NB4 (cell line): ENCODE measurements at regions not wholly inside any gene's neighbourhood (a gene's known extent, or its start where the extent isn't known, plus 50 kb on each side); places are given as distances from the start of the nearest gene placed in this dataset.

Experiments used
- MYC ChIP-seq: IDR thresholded peaks from 2 replicates; pipeline ENCODE4 v1.6.1; 2011; ENCODE audit warnings: low read depth, low read length
- POLR2A ChIP-seq: IDR thresholded peaks from 2 replicates; pipeline ENCODE4 v1.6.1; 2011; ENCODE audit warnings: mild to moderate bottlenecking; ENCODE audit not compliant: insufficient read length; ENCODE audit errors: extremely low read depth
- TF ChIP-seq, protein P1 (sequence below): IDR thresholded peaks from one replicate; pipeline ENCODE4 v1.5.1; 2012; ENCODE audit warnings: low read depth, low read length

DNA sequence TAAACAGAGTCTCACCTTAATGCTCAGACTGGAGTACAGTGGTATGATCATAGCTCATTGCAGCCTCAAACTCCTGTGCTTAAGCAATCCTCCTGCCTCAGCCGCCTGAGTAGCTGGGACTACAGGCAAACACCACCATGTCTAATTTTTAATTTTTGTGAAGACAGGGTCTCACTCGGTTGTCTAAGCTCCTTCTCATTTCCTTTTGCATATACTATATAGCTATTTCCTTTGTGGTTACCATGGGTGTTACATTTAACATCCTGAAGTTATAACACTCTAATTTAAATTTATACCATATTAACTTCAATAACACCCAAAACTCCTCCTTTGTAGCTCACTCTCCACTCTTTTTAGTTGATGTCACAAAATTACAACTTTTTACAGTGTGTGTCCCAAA, 114.3 kb downstream of the DCK start:
- TF ChIP-seq, protein P1, sequence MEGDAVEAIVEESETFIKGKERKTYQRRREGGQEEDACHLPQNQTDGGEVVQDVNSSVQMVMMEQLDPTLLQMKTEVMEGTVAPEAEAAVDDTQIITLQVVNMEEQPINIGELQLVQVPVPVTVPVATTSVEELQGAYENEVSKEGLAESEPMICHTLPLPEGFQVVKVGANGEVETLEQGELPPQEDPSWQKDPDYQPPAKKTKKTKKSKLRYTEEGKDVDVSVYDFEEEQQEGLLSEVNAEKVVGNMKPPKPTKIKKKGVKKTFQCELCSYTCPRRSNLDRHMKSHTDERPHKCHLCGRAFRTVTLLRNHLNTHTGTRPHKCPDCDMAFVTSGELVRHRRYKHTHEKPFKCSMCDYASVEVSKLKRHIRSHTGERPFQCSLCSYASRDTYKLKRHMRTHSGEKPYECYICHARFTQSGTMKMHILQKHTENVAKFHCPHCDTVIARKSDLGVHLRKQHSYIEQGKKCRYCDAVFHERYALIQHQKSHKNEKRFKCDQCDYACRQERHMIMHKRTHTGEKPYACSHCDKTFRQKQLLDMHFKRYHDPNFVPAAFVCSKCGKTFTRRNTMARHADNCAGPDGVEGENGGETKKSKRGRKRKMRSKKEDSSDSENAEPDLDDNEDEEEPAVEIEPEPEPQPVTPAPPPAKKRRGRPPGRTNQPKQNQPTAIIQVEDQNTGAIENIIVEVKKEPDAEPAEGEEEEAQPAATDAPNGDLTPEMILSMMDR = no peak
- no peak for TF ChIP-seq POLR2A
- TF ChIP-seq MYC = no peak
